HG03196 (cell line): ENCODE measurements at regions not wholly inside any gene's neighbourhood (a gene's known extent, or its start where the extent isn't known, plus 50 kb on each side); places are given as distances from the start of the nearest gene placed in this dataset.
"Not testable (repeated sequence)": the region's sequence is repeated elsewhere in the genome, so short reads cannot be mapped to it uniquely, and the experiment has no call there.

Experiments used
- ATAC-seq: cut with Tn5 transposase; IDR thresholded peaks from one replicate; pipeline ENCODE4 v1.9.1; 2021; ENCODE audit not compliant: unreplicated experiment

DNA sequence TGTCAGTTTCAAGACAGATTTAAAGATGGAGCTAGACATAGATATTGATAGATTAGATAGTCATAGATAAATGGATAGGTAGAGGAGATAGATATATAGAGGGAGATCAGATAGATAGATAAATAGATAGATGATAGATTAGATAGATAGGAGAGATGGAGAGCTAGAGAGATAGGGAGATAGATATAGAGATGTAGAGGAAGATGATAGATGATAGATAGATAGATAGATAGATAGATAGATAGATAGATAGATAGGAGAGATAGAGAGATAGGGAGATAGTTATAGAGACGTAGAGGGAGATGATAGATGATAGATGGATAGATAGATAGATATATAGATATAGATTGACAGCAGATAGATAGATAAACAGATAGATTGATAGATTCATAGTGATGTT is 1038.8 kb upstream of the AUTS2 start:
- no peak for ATAC-seq

DNA sequence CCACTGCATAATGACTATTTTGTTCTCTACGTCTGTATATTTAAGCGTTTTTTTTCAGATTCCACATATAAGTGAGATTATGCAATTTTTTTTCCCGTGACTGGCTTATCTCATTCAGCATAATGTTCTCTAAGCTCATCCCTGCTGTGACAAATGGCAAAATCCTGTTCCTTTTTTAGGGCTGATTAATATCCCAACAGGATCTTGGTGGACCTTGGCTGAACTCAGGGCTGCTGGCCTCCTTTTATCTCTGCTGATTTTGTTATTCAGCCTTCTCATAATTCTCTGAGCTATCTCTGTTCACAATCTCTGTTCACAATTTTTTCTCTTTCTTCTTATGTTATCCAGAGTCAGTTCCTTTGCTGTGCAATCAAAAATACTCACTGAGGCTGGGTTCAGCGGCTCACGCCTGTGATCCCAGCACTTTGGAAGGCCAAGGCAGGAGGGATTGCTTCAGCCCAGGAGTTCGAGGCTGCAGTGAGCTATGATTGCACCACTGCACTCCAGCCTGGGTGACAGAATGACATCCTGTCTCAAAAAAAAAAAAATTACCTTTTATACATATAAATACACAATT is 1035.9 kb upstream of the AUTS2 start:
- ATAC-seq: no peak

DNA sequence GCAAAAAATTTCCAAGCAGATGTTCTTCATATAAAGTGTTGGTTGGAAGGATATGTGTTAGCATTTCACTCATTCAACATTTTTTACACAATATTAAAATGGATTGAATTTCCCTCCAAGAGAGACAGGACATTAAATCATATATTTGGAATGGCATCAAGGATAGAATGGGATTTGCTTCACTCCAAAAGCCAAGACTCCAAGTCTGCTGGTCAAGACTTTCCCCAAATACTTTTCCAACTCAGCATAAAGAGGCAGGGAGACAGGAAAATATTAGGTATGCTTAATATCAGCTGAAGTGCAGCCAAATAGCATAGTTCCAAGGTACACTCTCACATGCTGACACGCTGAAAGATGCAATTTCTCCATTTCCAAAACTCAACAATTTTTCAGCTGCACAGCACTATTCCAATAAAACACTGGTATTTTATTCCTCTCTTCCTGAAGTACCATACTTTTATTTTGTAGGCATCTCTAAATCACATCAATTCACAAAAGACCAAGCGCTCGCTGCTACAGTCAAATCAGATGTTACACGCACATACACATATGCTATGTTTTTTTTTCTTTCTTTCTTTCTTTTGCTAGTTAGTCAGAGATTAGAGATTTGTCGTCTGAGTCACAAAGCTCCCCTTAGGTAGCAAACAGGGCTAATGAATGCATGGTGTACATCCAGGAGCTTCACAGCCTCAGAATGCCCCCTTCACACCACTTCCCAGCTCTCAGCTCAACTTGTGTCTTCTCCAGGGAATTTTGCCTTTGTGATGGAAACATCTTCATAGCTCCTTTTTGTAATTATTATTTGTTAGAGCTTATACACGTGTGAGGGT is 1033.8 kb upstream of the AUTS2 start:
- no peak for ATAC-seq

DNA sequence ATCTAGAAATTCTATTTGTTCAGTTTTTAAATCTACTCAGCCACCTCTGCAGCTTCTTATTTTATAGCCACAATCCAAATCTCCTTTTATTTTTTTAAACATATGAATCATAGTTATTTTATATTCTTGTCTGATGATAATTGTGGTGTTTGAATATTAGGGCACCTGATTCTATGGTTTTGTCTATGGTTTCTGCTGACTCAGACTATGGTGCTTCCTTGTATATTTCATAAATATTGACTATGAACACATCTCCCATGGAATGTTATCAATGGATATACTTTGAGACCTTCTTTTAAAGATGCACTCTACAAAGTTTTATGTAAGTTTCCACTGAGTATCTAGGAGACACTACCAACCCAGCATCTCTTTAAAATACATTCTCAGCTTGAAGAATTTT is 1027.0 kb upstream of the AUTS2 start:
- no peak for ATAC-seq

DNA sequence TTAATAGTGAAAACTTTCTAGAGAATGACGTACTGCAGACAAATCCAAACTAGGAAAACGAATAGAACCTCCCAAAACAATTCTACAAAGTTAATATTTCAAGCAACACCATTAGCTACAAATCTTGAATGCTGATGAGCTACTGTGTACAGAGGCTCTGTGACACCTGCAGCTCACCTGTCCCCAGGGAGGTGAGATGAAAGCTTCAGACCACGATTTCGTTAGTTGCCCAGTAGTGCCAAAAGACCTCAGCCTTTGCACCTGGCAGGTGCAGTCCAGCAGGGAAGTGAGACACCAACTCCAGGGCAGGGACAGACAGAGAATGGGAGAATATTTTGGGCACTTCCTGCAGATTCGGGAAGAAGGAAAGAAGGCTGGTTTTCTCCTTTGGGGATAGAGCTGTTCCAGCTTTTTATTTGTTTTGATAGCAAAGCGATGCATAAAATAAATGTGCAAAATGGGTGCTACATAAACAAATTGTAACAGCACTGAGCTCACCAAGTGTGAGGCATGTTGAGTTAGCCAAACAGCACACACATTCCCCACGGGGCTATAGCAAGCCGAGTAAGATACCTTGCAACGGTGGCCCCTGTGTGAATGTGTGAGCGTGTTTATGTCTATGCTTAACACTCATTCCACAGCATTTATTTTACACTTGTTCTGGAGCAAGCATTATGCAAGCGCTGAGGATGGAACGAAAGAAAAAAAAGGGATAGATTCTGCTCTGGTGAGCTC is 1024.8 kb upstream of the AUTS2 start:
- ATAC-seq: no peak

DNA sequence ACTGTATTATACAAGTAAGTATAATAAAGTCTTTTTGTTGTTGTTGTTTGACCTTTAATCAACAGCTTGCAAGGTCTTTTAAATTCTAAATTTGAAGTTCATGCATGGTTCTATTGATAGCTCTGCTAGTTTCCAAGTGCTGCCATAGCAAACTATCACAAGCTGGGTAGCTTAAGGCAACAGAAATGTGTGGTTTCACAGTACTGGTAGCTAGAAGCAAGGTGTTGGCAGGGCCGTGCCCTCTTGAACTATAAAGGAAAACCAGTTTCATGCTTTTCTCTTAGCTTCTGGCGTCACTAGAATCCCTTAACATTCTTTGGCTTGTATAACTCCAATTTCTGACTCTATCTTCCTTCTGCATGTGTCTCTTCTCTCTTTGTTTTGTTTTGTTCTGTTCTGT is 1021.9 kb upstream of the AUTS2 start:
- no peak for ATAC-seq

DNA sequence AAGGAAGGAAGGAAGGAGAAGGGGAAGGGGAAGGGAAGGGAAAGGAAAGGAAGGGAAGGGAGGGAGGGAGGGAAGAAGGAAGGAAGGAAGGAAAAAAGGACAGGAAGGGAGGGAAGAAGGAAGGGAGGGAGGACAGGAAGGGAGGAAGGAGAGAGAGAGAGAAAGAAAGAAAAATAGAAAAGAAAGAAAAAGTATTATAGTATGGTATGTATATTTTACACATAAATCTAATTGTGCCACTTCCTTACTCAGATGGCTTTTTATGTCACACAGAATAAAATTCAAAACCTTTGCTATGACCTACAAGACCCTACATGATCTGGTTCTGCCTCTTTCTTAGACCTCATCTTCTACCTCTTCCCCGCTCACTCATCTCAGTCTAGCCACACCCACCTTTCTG is 1016.9 kb upstream of the AUTS2 start:
- no peak for ATAC-seq

DNA sequence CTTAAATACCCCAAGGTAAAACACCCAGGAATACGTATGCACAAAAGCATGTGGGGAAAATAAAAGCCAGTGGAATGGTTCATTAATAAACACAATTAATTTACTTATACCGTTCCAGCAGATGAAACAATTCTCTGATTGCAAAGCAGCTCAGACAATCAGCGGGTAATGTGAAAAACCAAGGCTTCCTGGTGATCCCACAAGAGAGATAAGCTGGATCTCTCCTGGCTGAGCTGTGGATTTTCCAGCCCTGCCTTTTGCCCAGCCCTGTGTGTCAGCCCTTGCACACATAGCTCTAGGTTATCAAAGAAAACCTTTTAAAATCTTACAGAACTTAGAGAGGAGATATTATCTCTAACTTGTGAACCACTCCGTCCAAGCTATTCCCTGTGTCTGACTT is 1010.7 kb upstream of the AUTS2 start:
- no peak for ATAC-seq

DNA sequence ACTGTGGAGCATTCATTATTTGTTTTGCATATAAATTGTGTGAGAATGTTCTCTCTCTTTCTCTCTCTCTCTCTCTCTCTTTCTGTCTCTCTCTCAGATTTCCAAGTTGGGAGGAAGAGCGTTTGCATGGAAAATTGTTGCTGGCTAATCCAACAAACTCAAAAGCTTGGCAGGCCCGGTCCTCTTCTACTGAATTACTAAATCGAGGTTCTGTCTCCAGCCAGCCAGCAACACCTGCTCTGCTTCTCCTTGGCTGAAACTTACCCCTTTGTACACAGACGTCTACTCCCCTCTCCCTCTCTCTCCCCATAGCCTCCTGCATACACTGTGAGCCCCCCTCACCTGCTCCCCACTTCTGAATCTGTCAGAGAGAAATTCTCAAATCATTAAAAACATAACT is 996.4 kb upstream of the AUTS2 start:
- no peak for ATAC-seq

DNA sequence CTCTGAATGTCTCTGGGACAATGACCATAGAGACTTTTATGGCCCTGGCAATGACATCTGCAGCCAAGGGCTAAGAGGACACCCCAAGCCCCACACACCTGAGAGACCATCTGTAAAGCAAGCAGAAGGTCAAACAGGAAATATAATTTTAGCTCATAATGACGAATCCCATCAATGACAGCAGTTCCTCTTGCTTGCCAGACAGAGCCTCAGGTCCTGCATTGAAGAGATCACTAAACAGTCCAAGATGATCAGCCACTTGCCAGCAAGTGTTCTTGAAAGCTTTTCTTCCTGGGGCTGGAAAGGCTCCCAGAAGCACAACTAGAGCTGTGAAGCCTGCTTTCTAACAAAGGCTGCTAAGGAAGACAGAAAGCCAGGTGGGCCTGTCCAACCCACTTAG is 993.7 kb upstream of the AUTS2 start:
- ATAC-seq: no peak

DNA sequence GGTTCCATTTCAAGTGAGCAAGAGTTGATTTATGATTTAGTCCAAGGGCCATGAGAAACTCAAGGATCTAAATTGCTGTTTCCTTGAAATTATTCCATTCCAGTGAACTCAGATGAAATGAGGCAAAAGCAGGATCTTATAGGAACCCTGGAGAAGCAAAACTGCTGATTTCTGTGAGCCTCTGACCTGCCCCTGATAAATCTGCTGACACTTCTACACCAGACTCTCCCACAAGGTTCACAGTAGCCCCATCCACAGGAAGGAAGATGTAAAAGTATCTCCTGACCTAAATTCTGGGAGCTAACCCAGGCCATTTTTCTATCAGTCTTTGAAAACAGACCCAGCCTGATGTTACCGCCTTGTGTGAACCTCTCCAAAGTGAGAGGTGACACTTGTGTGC is 987.6 kb upstream of the AUTS2 start:
- no peak for ATAC-seq

DNA sequence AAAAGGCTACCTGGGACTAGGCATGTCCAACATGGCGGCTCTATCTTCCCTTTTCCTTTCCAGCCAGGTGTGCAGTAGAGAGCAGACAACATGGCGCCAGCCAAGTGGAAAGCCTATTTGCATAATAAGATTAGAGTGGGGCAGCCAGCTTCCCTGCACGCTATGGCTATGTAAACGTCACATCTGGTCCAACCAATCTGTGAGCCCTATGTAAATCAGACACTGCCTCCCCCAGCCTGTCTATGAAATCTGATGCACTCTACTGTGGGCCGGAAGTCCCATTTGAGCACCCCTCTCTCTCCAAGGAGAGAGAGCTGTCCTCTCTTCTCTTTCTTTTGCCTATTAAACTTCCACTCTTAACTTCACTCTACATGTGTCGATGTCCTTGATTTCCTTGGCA is 984.9 kb upstream of the AUTS2 start:
- no peak for ATAC-seq

DNA sequence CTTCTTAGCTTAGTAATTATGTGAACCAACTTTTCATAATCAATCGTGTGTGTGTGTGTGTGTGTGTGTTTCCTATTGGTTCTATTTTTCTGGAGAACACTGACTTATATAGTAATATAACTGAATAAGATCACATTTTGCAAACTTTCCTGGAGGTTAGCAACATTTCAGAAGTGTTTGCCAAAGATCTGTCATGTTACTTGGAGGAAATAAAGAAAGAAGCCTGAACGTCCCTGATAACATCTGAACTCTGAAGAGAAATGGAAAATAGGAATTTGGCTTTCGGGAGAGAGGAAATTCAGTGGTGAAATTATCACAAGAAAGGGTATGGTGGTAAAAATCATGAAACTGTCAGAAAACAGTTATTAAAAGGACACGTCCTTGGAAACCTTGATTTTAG is 984.4 kb upstream of the AUTS2 start:
- ATAC-seq: no peak

DNA sequence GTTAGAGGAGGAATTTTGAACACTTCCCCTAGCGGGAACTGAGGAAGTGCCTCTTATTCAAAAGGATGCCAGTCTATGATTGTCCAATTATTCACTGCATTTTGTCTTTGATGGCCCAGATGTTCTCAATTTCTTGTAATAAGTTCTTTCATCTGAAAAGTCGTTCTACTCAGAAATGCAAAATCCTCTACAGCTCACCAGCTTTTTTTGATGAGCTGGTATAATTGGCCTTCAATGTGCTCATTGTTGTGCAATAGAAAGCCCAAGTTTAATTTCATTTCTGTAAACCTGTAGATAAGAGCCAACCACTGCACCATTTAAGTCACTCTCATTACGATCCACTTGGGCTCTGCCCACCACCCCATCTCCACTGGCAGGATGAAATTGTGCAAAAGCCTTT is 978.7 kb upstream of the AUTS2 start:
- no peak for ATAC-seq

DNA sequence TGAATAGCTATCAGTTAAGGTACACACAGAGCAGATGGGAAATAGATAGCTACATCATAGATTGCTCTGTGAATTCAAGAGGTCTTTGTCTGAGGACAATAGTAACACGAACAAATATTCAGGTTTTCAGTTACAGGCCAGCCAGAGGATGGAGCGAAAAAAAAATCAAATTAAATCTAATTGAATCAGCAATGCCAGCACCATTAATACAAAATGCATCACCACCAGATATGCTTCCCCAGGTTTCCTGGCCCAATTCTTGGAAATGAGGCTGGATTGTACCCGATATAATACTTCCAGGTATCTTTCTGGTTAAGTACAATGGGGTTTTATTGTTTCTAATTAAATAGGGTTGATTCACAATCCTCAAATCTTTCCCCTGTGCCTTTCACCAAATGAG is 975.8 kb upstream of the AUTS2 start:
- ATAC-seq: no peak

DNA sequence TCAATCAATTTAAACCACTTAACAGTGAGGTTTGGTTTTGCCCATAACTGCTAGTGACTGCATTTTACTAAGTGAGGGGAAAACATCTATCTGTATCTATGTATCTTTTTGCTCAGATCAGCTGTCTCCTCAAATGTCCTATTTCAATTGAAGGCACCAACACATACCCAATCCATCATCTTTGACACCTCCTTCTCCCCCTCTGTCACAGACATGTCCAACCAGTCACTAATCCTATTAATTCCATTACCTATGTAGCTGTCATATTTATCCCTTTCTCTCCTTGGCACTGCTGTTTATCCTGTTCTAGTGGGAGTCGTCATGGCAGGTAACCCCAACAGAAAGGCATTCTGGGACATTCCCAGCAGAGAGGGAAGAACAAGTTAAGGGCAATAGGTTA is 975.2 kb upstream of the AUTS2 start:
- ATAC-seq: no peak

DNA sequence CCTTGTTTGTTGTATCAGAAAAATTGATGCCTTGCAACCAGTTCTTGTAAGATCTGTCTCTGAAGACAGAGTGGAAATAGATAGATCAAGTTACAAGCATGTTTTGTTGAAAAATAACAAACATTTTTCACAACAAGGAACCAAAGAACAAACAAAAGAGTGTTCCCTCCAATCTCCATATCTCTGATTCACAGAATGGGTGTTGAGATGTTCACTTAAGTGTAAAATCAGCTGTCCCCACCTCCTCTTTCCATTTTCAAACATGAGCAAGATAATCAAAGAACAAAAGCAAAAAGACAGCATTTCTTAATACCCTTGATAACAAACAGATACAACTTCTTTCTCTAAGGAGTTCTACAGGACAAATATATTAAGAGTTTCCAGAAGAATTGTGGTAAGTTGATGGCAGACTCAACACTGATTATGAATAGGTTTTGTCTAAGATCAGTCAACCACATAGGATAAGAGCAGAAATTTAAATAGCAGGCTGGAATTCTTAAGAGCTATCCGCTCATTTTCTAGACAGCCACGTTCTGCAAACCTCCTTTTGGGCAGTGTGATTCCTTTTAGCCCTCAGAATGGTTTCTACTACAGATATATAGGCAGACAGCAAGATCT is 970.9 kb upstream of the AUTS2 start:
- no peak for ATAC-seq

DNA sequence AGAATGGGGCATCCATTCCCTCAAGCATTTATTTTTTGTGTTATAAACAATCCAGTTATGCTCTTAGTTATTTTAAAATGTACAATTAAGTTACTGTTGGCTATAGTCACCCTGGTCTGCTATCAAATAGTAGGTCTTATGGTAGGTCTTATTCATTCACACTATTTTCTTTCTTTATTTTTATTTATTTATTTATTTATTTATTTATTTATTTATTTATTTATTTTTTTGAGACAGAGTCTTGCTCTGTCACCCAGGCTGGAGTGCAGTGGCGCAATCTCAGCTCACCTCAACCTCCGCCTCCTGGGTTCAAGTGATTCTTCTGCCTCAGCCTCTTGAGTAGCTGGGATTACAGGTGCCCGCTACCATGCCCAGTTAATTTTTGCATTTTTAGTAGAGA is 967.4 kb upstream of the AUTS2 start:
- not testable (repeated sequence) for ATAC-seq

DNA sequence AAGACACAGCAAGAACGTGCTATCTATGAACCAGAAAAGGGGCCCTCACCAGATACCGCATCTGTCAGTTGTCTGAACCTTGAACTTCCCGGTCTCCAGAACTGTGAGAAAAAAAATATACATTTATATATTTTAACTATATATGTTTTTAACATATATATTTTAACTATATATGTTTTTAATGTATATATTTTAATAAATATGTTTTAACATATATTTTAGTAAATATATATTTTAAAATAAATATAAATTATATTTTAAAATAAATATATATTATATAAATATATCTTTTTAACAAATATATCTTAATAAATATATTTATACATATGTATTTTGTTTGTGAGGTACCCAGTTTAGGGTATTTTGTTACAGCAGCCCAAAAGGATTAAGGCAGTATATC is 958.2 kb upstream of the AUTS2 start:
- ATAC-seq: no peak

DNA sequence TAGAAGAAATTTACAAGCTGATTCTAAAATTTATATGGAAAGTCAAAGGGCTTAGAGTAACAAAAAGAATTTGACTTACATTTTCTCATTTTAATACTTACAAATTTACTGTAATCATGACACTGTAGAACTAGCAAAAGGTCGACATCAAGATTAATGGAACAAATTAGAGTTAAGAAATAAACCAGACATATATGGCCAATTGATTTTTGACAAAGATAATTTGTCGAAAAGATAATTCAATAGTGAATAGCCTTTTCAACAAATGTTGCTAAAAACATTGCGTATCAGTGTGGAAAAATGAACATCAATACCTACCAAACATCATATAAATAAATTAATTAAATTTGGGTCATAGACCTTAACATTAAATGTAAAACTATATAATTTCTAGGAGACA is 955.5 kb upstream of the AUTS2 start:
- no peak for ATAC-seq

DNA sequence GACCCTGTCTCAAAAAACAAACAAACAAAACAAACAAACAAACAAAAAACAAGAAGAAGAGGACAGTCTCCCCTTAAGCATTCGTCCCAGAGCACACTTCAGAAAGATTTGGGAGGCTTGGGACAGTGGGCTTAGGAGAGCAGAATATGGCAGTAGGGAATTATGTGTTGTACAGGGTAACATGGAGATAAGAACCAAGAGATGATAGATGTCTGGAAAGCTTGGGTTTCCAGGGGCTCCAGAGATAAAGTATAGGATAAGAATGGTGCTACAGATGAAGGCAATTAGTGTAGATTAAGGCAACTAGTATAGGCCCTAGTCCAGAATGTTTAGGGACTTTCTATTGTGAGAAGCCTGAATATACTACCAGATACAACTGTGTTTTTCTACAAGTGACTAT is 934.9 kb upstream of the AUTS2 start:
- no peak for ATAC-seq

DNA sequence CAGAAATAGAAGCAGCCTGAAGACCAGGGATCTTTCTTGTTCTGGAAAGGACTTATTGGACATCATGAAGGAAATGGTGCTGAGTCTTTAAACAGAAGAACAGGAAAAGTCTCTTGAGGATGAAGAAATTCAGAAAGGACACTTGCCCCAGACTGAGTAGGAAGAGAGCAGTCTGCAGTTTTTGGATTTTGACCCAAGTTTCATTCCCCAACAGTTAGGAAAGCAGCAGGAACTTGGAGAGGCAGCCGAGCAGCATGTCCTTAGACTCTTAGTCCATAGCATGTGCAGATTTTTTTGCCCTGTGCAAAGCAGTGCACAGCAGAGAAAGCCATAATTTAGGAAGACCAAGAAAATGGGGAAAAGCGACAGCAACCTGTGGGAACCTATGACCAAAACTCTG is 927.2 kb upstream of the AUTS2 start:
- ATAC-seq: no peak
